SK-N-SH (cell line): ENCODE measurements at regions not wholly inside any gene's neighbourhood (a gene's known extent, or its start where the extent isn't known, plus 50 kb on each side); places are given as distances from the start of the nearest gene placed in this dataset.

Experiments used
- CTCF ChIA-PET: fragments of 300-600, 350-600 bp; formaldehyde crosslinking; extraction: SDS; loops from one replicate; lab custom pipeline; 2021; lab: Yijun Ruan, JAX
- POLR2A ChIA-PET: fragments of 350-600 bp; sonication (Branson Sonifier 250); formaldehyde crosslinking; extraction: SDS; loops from one replicate; lab custom pipeline; 2020; ENCODE audit warnings: antibody characterized with exemption, inconsistent platforms; lab: Yijun Ruan, JAX
- DNase-seq: peaks from one replicate; pipeline ENCODE4 v3.0.0; 2012
- H2AFZ ChIP-seq: fragments of 200-600 bp; sonication (generic); 2 replicates; pipeline ENCODE4 v1.8.1; 2016; ENCODE audit warnings: antibody characterized with exemption, mild to moderate bottlenecking, low read depth
- H3F3A ChIP-seq: fragments of 200-600 bp; sonication (generic); replicated peaks from 2 replicates; pipeline ENCODE3; 2016; ENCODE audit warnings: antibody characterized with exemption, mild to moderate bottlenecking; ENCODE audit not compliant: insufficient read depth
- H3K27ac ChIP-seq, 2 experiments: fragments of 200-500 bp in 1 of 2; fragments of 200-600 bp in 1 of 2; sonication (Bioruptor generic) in 1 of 2; sonication (generic), shearing (Covaris generic) in 1 of 2; 2 replicates each; pipeline versions ENCODE4 v1.5.1 to v1.6.1; 2014 to 2016; ENCODE audit warnings: low read depth in 2 of 2, inconsistent platforms in 1 of 2, low read length in 1 of 2, mild to moderate bottlenecking in 1 of 2, mixed read lengths in 1 of 2
- H3K27me3 ChIP-seq: fragments of 200-600 bp; sonication (generic), shearing (Covaris generic); 2 replicates; pipeline ENCODE4 v1.6.1; 2016; ENCODE audit warnings: mixed run types; ENCODE audit not compliant: insufficient read depth
- H3K36me3 ChIP-seq, 2 experiments: fragments of 200-500 bp in 1 of 2; fragments of 200-600 bp in 1 of 2; sonication (Bioruptor generic) in 1 of 2; sonication (generic) in 1 of 2; replicated peaks in 1 of 2; 2 replicates each; pipeline versions ENCODE3 to v1.5.1; 2014 to 2016; ENCODE audit warnings: low read length in 1 of 2, mild to moderate bottlenecking in 1 of 2; ENCODE audit not compliant: insufficient read depth in 2 of 2, control insufficient read depth in 1 of 2
- H3K4me1 ChIP-seq, 2 experiments: fragments of 200-500 bp in 1 of 2; fragments of 200-600 bp in 1 of 2; sonication (Bioruptor generic) in 1 of 2; sonication (generic), shearing (Covaris generic) in 1 of 2; 2 replicates each; pipeline versions ENCODE4 v1.5.1 to v1.6.1; 2014 to 2016; ENCODE audit warnings: low read depth in 1 of 2, low read length in 1 of 2, mixed run types in 1 of 2; ENCODE audit not compliant: insufficient read depth in 2 of 2, control insufficient read depth in 1 of 2
- H3K4me2 ChIP-seq: fragments of 200-600 bp; sonication (generic), shearing (Covaris generic); 2 replicates; pipeline ENCODE4 v1.6.1; 2017; ENCODE audit warnings: mixed run types
- H3K4me3 ChIP-seq, 2 experiments: fragments of 200-500 bp in 1 of 2; fragments of 200-600 bp in 1 of 2; sonication (Bioruptor generic) in 1 of 2; sonication (generic), shearing (Covaris generic) in 1 of 2; 2 replicates each; pipeline versions ENCODE4 v1.5.1 to v1.8.1; 2014 to 2016; ENCODE audit warnings: low read depth in 2 of 2, inconsistent platforms in 1 of 2, low read length in 1 of 2, mild to moderate bottlenecking in 1 of 2, mixed read lengths in 1 of 2, moderate library complexity in 1 of 2
- H3K79me2 ChIP-seq: fragments of 200-600 bp; sonication (generic); 2 replicates; pipeline ENCODE4 v1.8.1; 2017; ENCODE audit warnings: mild to moderate bottlenecking; ENCODE audit not compliant: insufficient read depth
- H3K9ac ChIP-seq: fragments of 200-600 bp; sonication (generic); 2 replicates; pipeline ENCODE4 v1.6.1; 2017; ENCODE audit warnings: mixed run types
- H3K9me2 ChIP-seq: fragments of 200-600 bp; sonication (generic); 2 replicates; pipeline ENCODE4 v1.6.1; 2017; ENCODE audit warnings: mixed run types
- H3K9me3 ChIP-seq: fragments of 200-600 bp; sonication (generic); 2 replicates; pipeline ENCODE4 v1.6.1; 2017; ENCODE audit warnings: mixed run types, mild to moderate bottlenecking, moderate library complexity
- H4K20me1 ChIP-seq: fragments of 200-600 bp; sonication (generic); 2 replicates; pipeline ENCODE4 v1.6.1; 2017; ENCODE audit warnings: mild to moderate bottlenecking, mixed run types; ENCODE audit not compliant: insufficient read depth
- EP300 ChIP-seq, 2 experiments: IDR thresholded peaks; 2 replicates each; pipeline versions ENCODE4 v1.4.0 to v1.6.1; 2012; ENCODE audit warnings: borderline replicate concordance in 1 of 2, low read depth in 1 of 2, low read length in 1 of 2
- EZH2phosphoT487 ChIP-seq: fragments of 200-600 bp; sonication (generic); IDR thresholded peaks from 2 replicates; pipeline ENCODE4 v1.6.1; 2017; ENCODE audit warnings: low read depth, mixed run types, mild to moderate bottlenecking, antibody characterized with exemption, moderate library complexity, borderline replicate concordance
- FOXJ3 ChIP-seq: sonication (generic); formaldehyde crosslinking; IDR thresholded peaks from 2 replicates; pipeline ENCODE4 v1.5.1; 2020; ENCODE audit warnings: mild to moderate bottlenecking, missing genetic modification reagents
- GABPA ChIP-seq: IDR thresholded peaks from 2 replicates; pipeline ENCODE4 v1.4.0; 2012; ENCODE audit warnings: low read depth, mild to moderate bottlenecking
- IRF3 ChIP-seq: fragments of 150-350 bp; IDR thresholded peaks from 2 replicates; pipeline ENCODE4 v1.6.1; 2016; ENCODE audit warnings: mild to moderate bottlenecking, low read depth, low read length
- JUND ChIP-seq: IDR thresholded peaks from 2 replicates; pipeline ENCODE4 v1.4.0; 2012
- MEF2A ChIP-seq: IDR thresholded peaks from 2 replicates; pipeline ENCODE4 v1.4.0; 2012; ENCODE audit warnings: low read depth, borderline replicate concordance
- MXI1 ChIP-seq: IDR thresholded peaks from 2 replicates; pipeline ENCODE4 v1.6.1; 2012; ENCODE audit warnings: mild to moderate bottlenecking, low read depth, low read length, improper control_type of control experiment
- NRF1 ChIP-seq: IDR thresholded peaks from 2 replicates; pipeline ENCODE4 v1.6.1; 2012; ENCODE audit warnings: low read depth, mild to moderate bottlenecking, low read length
- REST ChIP-seq: IDR thresholded peaks from 2 replicates; pipeline ENCODE4 v1.6.1; 2012; ENCODE audit warnings: mild to moderate bottlenecking, low read depth, low read length, moderate library complexity
- SIN3A ChIP-seq: IDR thresholded peaks from 2 replicates; pipeline ENCODE4 v1.6.1; 2012; ENCODE audit warnings: low read depth, mild to moderate bottlenecking, low read length, moderate library complexity, borderline replicate concordance
- SMC3 ChIP-seq: IDR thresholded peaks from 2 replicates; pipeline ENCODE4 v1.6.1; 2012; ENCODE audit warnings: low read depth, low read length, improper control_type of control experiment
- TCF12 ChIP-seq: IDR thresholded peaks from 2 replicates; pipeline ENCODE4 v1.4.0; 2012
- USF1 ChIP-seq: IDR thresholded peaks from 2 replicates; pipeline ENCODE4 v1.4.0; 2012; ENCODE audit warnings: low read depth, borderline replicate concordance
- YY1 ChIP-seq: IDR thresholded peaks from 2 replicates; pipeline ENCODE4 v1.4.0; 2012; ENCODE audit warnings: low read depth, mild to moderate bottlenecking
- WGBS: methylation state at CpG from one replicate; pipeline ENCODE4 v1.1.6; 2017; ENCODE audit warnings: low lambda C conversion rate; 5-methylcytosine and 5-hydroxymethylcytosine counted together
- TF ChIP-seq, protein P1 (sequence below): fragments of 200-600 bp; sonication (generic); IDR thresholded peaks from 2 replicates; pipeline ENCODE4 v1.6.1; 2017; ENCODE audit warnings: antibody characterized with exemption, mild to moderate bottlenecking, moderate library complexity
- TF ChIP-seq, protein P2 (sequence below): IDR thresholded peaks from 2 replicates; pipeline ENCODE4; 2012
- TF ChIP-seq, protein P3 (sequence below): IDR thresholded peaks from 2 replicates; pipeline ENCODE4 v1.4.0; 2012; ENCODE audit warnings: low read depth, borderline replicate concordance

DNA sequence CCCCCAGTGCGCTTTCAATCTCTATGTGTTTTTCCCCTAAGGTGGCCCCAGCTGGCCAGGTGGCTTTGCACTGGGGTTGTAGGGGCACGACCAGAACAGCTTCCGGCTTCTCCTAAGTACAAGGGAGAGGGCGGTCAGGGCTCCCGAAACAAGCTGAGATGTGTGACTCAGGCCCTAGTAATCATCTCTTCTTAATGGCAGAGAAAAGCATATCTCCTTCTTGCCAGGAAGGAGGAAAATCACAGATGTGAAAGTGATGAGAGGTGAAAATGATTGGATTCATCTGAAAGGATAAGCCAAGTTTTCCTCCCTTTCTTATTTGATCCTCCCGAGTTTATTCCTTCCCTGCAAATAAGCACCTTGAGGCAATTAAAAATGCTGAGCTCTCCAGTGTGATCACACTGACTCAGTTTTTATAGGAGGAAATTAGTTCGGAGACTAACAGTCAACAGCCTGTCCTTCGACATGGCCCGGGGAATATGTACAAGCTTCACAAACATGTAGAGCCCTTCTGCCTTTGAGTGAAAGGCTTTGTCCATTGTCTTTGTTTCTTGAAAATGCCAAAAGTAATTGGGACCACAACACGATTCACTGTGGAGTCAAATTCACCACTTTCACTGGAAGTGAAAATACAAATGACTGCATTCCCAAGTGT, 514.8 kb downstream of the PSAT1 start:
- H3K9me3 ChIP-seq = no peaks in the 10 kb centered on the region

More for the DNA sequence above, 514.8 kb downstream of the PSAT1 start:
- no peaks in the 10 kb centered on the region for H3K36me3 ChIP-seq
- H3K79me2 ChIP-seq = no peaks in the 10 kb centered on the region
- no peak overlapping the region for H3K9ac ChIP-seq
- H3F3A ChIP-seq = no peaks in the 10 kb centered on the region
- ChIA-PET POLR2A (no interaction called here), CTCF (interaction anchor here (5.2 kb wide), 1 partner anchor 10 kb away, joined by 26 read pairs; no protein-coding TSS in a partner anchor)
- H2AFZ ChIP-seq = no peak overlapping the region
- no peaks in the 10 kb centered on the region for H3K9me2 ChIP-seq
- DNase-seq = no peak
- no peaks in the 10 kb centered on the region for H3K27me3 ChIP-seq
- no peak overlapping the region for H3K4me2 ChIP-seq
- WGBS = 92% methylated on average over 10 of the region's 10 CpGs
- no peaks in the 10 kb centered on the region for H3K4me1 ChIP-seq
- H4K20me1 ChIP-seq = no peaks in the 10 kb centered on the region
- TF ChIP-seq NRF1 (no peak), FOXJ3 (no peak), GABPA (no peak), SIN3A (no peak), TCF12 (no peak), USF1 (no peak), MEF2A (no peak), MXI1 (no peak), REST (no peak), IRF3 (no peak), EP300 (IDR thresholded peaks at IDR 0.05; ENCODE audit: borderline replicate concordance in 1 of 2, low read depth in 1 of 2, low read length in 1 of 2) (no peak), SMC3 (no peak), YY1 (no peak), JUND (no peak), EZH2phosphoT487 (no peak)
- TF ChIP-seq, protein P1, sequence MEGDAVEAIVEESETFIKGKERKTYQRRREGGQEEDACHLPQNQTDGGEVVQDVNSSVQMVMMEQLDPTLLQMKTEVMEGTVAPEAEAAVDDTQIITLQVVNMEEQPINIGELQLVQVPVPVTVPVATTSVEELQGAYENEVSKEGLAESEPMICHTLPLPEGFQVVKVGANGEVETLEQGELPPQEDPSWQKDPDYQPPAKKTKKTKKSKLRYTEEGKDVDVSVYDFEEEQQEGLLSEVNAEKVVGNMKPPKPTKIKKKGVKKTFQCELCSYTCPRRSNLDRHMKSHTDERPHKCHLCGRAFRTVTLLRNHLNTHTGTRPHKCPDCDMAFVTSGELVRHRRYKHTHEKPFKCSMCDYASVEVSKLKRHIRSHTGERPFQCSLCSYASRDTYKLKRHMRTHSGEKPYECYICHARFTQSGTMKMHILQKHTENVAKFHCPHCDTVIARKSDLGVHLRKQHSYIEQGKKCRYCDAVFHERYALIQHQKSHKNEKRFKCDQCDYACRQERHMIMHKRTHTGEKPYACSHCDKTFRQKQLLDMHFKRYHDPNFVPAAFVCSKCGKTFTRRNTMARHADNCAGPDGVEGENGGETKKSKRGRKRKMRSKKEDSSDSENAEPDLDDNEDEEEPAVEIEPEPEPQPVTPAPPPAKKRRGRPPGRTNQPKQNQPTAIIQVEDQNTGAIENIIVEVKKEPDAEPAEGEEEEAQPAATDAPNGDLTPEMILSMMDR = no peak
- TF ChIP-seq, protein P2, sequence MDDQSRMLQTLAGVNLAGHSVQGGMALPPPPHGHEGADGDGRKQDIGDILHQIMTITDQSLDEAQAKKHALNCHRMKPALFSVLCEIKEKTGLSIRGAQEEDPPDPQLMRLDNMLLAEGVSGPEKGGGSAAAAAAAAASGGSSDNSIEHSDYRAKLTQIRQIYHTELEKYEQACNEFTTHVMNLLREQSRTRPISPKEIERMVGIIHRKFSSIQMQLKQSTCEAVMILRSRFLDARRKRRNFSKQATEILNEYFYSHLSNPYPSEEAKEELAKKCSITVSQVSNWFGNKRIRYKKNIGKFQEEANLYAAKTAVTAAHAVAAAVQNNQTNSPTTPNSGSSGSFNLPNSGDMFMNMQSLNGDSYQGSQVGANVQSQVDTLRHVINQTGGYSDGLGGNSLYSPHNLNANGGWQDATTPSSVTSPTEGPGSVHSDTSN = no peak
- TF ChIP-seq, protein P3, sequence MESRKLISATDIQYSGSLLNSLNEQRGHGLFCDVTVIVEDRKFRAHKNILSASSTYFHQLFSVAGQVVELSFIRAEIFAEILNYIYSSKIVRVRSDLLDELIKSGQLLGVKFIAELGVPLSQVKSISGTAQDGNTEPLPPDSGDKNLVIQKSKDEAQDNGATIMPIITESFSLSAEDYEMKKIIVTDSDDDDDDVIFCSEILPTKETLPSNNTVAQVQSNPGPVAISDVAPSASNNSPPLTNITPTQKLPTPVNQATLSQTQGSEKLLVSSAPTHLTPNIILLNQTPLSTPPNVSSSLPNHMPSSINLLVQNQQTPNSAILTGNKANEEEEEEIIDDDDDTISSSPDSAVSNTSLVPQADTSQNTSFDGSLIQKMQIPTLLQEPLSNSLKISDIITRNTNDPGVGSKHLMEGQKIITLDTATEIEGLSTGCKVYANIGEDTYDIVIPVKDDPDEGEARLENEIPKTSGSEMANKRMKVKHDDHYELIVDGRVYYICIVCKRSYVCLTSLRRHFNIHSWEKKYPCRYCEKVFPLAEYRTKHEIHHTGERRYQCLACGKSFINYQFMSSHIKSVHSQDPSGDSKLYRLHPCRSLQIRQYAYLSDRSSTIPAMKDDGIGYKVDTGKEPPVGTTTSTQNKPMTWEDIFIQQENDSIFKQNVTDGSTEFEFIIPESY = no peak
- H3K4me3 ChIP-seq = no peak overlapping the region
- H3K27ac ChIP-seq = no peak overlapping the region
